K562 (cell line): ENCODE measurements at regions not wholly inside any gene's neighbourhood (a gene's known extent, or its start where the extent isn't known, plus 50 kb on each side); places are given as distances from the start of the nearest gene placed in this dataset.

Experiments
- HCFC1 ChIP-seq: IDR thresholded peaks from 2 replicates; pipeline ENCODE4 v1.6.1; 2012; ENCODE audit warnings: low read depth, low read length, improper control_type of control experiment
- MAFK ChIP-seq: IDR thresholded peaks from 2 replicates; pipeline ENCODE4 v1.6.1; 2011; ENCODE audit warnings: low read length, improper control_type of control experiment
- POLR3A ChIP-seq: IDR thresholded peaks from 2 replicates; pipeline ENCODE4 v1.6.1; 2011; ENCODE audit warnings: borderline replicate concordance, mild to moderate bottlenecking, moderate library complexity; ENCODE audit not compliant: insufficient read length, insufficient read depth; ENCODE audit errors: extremely low read depth
- PPARD ChIP-seq: fragments of 250-450 bp; sonication (Bioruptor Pico); IDR thresholded peaks from 2 replicates; pipeline ENCODE4 v1.8.0; 2022; ENCODE audit warnings: inconsistent platforms, mild to moderate bottlenecking, moderate library complexity
- SAFB2 ChIP-seq: fragments of 200-400 bp; formaldehyde crosslinking; IDR thresholded peaks from 2 replicates; pipeline ENCODE4 v1.6.1; 2018; ENCODE audit warnings: borderline replicate concordance, low read length, low read depth, moderate library complexity; ENCODE audit not compliant: severe bottlenecking
- TCFL5 ChIP-seq: fragments of 250-450 bp; sonication (Bioruptor Pico); conservative IDR thresholded peaks from 2 replicates; pipeline ENCODE4 v1.6.1; 2021; ENCODE audit warnings: mild to moderate bottlenecking, moderate library complexity, matching md5 sums
- ZNF140 ChIP-seq: fragments of 250-450 bp; sonication (Bioruptor Pico); IDR thresholded peaks from 2 replicates; pipeline ENCODE4 v1.8.0; 2021; ENCODE audit warnings: moderate library complexity, mild to moderate bottlenecking, inconsistent platforms
- ZNF407 ChIP-seq: fragments of 450-650 bp; IDR thresholded peaks from 2 replicates; pipeline ENCODE4 v1.6.1; 2016; ENCODE audit warnings: low read depth
- TF ChIP-seq, protein P1 (sequence below): sonication (generic); formaldehyde crosslinking; IDR thresholded peaks from 2 replicates; pipeline ENCODE4 v1.9.0; 2022; ENCODE audit warnings: mild to moderate bottlenecking, missing genetic modification reagents

GRCh38 chr12:93201990-93202389 lies 175.7 kb upstream of the NUDT4 start (continued):
- TF ChIP-seq ZNF407 (no peak), HCFC1 (no peak), ZNF140 (no peak), SAFB2 (no peak), MAFK (no peak), POLR3A (no peak), TCFL5 (CRISPR knock-in tag) (no peak), PPARD (CRISPR knock-in tag) (no peak)
- TF ChIP-seq, protein P1, sequence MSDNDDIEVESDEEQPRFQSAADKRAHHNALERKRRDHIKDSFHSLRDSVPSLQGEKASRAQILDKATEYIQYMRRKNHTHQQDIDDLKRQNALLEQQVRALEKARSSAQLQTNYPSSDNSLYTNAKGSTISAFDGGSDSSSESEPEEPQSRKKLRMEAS, result no peak
- TF ChIP-seq, all 486 proteins: peak for 0
